Mammary epithelial cell (primary cell): ENCODE measurements at regions not wholly inside any gene's neighbourhood (a gene's known extent, or its start where the extent isn't known, plus 50 kb on each side); places are given as distances from the start of the nearest gene placed in this dataset.

ENCODE experiments used
- EZH2 ChIP-seq: IDR thresholded peaks from 2 replicates; pipeline ENCODE4 v1.6.1; 2012; ENCODE audit warnings: low read length, inconsistent platforms, borderline replicate concordance
- TF ChIP-seq, protein P1 (sequence below), 2 donors: IDR thresholded peaks in 1 of 2; conservative IDR thresholded peaks in 1 of 2; 2 replicates each; pipeline ENCODE4 v1.5.1; 2011 to 2012; ENCODE audit warnings: inconsistent platforms in 2 of 2, low read length in 2 of 2, mild to moderate bottlenecking in 2 of 2, control low read depth in 1 of 2, low read depth in 1 of 2; ENCODE audit not compliant: insufficient read depth in 1 of 2; ENCODE audit errors: extremely low read depth in 1 of 2

DNA sequence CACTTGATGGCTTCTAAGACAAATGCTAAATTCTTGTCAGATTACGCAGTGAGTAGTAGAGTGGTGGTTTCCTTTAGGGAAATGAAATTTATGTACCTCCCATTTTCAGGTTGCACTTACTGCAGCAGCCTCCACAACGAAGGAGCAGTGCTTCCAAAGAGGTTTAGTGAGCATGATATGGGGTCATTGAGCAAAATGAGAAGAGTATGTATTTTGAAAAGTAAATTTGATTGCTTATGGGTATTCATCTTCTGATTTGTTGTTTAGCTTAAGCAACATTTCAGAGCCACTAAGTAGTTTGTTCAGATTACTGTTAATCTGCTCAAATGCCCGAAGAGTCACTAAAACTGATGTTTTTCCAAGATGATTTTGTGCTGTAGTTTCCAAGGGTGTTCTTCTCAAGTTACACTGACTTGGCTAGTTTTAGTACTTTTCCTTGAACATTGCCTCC lies 493.6 kb downstream of the PCNX1 start:
- TF ChIP-seq, protein P1, sequence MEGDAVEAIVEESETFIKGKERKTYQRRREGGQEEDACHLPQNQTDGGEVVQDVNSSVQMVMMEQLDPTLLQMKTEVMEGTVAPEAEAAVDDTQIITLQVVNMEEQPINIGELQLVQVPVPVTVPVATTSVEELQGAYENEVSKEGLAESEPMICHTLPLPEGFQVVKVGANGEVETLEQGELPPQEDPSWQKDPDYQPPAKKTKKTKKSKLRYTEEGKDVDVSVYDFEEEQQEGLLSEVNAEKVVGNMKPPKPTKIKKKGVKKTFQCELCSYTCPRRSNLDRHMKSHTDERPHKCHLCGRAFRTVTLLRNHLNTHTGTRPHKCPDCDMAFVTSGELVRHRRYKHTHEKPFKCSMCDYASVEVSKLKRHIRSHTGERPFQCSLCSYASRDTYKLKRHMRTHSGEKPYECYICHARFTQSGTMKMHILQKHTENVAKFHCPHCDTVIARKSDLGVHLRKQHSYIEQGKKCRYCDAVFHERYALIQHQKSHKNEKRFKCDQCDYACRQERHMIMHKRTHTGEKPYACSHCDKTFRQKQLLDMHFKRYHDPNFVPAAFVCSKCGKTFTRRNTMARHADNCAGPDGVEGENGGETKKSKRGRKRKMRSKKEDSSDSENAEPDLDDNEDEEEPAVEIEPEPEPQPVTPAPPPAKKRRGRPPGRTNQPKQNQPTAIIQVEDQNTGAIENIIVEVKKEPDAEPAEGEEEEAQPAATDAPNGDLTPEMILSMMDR (conservative IDR thresholded peaks at IDR 0.05 in 1 of 2, IDR thresholded peaks at IDR 0.05 in 1 of 2; ENCODE audit: extremely low read depth in 1 of 2, insufficient read depth in 1 of 2, low read depth in 1 of 2, low read length in 2 of 2): no peak
- no peak for TF ChIP-seq EZH2
